GM21529 (cell line): ENCODE measurements at regions not wholly inside any gene's neighbourhood (a gene's known extent, or its start where the extent isn't known, plus 50 kb on each side); places are given as distances from the start of the nearest gene placed in this dataset.
"Not testable (repeated sequence)": the region's sequence is repeated elsewhere in the genome, so short reads cannot be mapped to it uniquely, and the experiment has no call there.

ENCODE experiments used
- ATAC-seq: cut with Tn5 transposase; IDR thresholded peaks from one replicate; pipeline ENCODE4 v1.9.1; 2021; ENCODE audit not compliant: unreplicated experiment

DNA sequence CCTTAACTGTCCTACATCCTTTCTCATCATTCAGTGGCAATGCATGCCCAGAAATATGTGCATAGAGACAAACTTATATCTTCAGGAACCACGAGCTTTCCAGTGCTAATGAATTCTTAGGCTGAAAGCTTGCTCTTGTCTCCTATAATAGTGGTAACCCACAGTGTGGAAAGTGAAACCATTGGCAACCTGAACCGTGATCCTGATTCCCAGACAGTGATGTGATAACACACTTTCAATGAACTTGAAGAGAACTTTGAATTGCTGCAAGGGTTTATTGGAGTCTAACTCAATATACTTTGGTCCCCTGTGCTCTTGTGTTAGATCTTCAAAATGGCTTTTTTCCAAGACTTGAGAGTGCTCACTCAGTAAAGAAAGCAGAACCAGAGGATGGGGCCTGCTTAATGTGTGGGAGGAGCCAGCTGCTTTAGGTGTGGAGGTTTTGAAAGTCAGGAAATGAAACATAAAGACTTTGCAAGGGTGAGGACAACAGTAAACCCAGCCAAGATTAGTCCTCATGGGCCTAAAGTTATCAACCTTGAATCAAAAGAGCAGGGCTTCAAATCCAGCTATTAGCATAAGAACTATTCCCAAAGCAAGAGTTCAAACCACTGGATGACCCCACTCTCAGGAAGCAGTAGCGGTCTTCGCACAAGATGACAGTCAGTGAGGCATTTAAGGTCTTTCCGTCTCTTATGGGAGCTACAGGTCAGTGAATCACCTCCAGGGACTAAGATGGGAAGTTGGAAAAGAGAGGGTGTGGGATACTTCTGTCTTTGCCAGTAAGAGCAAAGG, 332.4 kb upstream of the NRP1 start:
- ATAC-seq: no peak

- ATAC-seq: no peak
These were observed 331.0 kb upstream of the NRP1 start for GRCh38 chr10:33665501-33665900.

- ATAC-seq: no peak
These were observed 329.6 kb upstream of the NRP1 start for GRCh38 chr10:33664070-33664469.

GRCh38 chr10:33661580-33662336, 327.3 kb upstream of the NRP1 start:
- no peak for ATAC-seq

DNA sequence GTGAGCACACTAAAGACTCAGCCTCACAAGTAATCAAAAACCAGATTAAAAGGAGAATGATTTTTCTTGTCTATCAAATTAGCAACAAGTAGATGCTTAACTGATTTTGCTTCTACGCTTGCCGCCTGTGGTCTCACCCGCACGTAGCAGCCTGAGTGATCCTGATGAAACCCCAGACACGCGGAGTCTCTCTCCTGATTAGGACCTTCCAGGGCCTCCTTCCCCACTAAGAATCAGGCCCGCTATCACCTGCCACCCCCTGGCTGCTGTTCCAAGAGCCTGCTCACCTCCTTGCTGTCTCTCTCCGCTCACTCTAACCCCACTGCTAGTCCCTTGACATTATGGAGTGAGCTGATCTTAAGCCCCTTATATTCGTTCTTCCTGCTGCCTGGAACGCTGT, 325.9 kb upstream of the NRP1 start:
- ATAC-seq: no peak

DNA sequence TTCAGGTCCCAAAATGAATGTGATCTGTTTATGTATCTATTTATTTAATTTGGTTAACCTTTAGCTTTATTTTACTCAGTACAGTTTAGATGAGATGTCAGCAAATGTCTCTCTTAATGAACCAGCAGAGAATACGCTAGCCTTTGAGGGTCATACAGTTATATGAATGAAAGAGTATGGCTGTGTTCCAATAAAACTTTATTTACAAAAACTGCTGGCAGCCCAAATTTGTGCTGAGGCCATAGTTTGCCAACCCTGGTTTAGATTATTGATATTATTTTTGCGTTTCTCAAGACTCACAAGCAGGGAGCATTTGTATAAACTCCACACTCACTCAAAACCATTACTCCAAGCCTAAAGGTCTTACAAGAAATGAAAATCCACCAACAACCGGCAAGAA, 323.4 kb upstream of the NRP1 start:
- no peak for ATAC-seq

- ATAC-seq: no peak
These were observed 322.9 kb upstream of the NRP1 start for GRCh38 chr10:33657154-33657908.

DNA sequence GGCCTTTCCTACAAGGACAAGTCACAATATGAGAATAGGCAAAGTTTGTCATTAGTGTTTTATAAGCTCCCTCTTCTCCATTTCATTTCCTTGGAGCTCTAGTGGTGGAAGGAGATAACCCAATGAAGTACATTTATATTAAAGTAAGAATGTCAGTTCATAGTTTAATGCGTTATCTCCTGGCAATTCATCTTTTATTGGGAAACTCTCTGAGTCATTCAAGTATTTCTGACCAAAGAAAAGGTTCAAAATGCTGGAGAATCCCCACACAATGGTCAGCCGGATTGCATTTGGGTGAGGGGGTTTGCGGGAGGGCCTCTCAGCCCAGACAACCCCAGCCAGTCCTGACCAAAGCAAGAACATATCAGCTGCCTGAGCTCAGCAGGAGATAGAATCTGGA, 321.5 kb upstream of the NRP1 start:
- no peak for ATAC-seq

DNA sequence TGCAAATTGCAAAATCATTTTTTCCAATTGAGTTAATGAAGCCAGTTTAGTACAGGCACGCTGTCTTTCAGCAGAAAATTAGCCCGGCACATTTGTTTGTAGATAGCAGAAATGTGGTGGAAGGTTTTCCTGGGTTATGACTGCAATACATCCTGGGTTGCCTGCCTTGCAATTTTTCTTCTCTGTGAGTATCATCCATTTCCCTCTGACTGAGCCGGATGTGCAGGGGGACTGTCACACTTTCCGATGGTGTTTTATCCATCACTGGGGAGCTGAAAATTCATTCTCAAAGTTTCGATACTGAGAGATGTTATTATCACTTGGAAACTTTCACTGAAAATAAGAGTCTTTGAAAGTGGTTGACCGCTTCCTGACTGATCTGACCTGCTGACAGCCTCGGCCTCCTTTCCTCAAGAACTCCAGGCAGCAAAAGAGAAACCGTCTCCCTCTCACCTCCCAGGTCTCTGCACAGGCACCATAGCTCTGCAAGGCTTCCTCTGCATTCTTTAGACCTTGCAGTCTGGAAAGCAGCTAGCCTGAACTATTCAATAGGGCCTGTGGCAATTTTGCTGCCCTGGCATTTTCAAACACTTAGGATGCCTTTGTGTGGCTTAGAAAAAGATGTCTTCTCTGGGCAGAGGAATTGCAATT, 320.8 kb upstream of the NRP1 start:
- no peak for ATAC-seq

GRCh38 chr10:33653584-33654367, 319.3 kb upstream of the NRP1 start:
- no peak for ATAC-seq

DNA sequence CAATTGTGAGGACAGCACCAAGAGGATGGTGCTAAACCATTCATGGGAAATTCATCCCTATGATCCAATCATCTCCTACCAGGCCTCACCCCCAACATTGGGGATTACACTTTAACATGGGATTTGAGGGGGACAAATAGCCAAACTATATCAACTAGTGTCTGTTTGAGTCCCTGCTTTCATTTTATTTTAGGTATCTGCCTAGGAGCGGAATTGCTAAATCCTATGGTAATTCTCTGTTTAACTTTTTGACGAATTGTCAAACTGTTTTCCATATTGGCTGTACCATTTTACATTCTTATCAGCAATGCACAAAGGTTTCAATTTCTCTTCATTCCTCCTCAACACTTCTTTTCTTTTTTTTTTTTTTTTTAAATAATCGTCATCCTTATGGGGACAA, 318.4 kb upstream of the NRP1 start:
- ATAC-seq: no peak

DNA sequence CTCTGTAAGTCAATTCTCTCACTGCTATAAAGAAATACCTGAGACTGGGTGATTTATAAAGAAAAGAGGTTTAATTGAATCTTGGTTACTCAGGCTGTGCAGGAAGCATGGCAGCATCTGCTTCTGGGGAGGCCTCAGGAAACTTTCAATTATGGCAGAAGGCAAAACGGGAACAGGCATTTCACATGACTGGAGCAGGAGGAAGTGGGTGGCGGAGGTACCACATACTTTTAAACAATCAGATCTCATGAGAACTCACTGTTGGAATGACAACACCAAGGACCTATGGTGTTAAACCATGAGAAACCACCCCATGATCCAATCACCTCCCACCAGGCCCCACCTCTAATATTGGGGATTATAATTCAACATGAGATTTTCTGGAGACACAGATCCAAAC, 315.7 kb upstream of the NRP1 start:
- not testable (repeated sequence) for ATAC-seq

DNA sequence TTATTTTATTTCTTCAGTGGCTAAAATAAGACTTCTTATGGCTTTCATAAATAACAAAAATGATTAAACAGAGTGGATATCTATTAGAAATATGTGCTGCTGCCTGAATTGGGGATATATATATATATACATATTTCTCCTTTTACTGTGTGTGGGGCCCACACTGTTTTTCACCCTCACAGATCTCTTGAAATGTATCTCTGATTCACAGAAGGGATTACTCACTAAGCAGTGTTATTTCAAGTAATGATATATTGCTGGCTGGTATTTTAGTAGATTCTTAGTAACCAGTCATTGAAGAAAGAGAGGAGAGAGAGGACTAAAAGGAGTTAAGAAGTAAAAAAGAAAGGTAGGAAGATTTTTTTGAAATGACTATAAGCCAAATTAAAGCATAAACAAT, 308.6 kb upstream of the NRP1 start:
- no peak for ATAC-seq

GRCh38 chr10:33638891-33639290, 304.4 kb upstream of the NRP1 start:
- no peak for ATAC-seq

- no peak for ATAC-seq
These were observed 303.9 kb upstream of the NRP1 start for GRCh38 chr10:33638374-33638773.

DNA sequence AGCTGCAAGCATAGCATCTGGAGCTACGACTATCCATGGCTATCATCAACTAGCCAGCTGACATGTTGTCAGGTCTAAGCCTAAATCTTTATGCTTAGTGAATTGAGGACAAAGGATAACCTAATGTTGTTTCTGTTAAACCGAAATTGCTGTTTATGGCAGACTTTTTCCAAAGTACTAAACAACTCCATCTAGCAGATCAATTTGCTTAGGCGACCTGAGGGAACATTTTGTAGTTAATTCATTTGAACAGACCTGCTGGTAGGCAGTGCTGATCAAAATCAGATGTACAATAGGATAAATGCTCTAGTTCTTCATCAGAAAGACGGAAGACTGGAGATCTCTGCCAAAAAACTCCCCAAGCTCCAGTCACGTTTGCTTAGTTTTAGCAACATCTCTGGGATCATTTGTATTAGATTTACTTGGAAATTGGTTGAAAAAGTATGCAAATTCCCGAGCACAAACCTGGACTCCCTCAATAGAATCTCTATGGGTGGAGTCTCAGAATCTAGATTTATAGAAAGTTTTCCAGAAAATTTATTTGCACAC, 301.6 kb upstream of the NRP1 start:
- no peak for ATAC-seq

DNA sequence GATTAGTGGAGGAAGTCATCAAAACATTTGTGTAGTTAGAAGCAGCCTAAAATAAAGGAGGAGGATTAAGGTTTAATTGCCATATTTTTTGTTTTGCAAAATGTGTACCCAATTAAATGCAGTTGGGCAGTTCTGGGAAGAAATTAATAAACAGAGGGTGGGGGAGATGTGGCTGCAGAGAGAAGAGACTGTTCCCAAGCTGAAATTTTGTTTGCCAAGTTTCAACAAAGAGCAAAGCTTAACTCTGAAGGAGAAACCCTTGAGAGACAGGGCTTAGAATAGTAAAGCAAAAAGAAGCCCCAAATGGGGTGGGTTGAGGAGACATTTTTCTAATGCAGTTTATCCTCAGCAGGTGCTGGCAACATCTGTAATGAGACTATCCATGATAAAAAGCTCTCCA, 298.0 kb upstream of the NRP1 start:
- ATAC-seq: no peak

DNA sequence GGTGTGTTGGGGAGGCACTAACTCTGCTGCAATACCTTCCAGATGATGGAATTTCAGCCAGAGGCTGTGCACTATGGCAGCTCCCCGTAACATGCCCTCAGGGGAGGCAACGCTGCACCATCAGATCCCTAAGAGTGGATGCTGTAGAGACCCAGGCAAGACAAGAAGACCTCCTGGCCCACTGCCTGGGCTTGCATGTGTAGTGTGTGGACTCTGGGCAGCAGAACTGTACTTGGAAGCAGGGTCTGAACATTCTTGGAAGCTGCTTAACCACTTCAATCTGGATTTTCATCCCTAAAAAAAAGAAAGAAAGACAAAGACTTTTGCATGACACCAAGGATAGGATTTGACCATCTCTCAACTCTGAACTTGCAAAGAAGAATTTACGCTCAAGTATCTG, 297.5 kb upstream of the NRP1 start:
- ATAC-seq: no peak

- ATAC-seq: no peak
These were observed 296.3 kb upstream of the NRP1 start for GRCh38 chr10:33630761-33631160.

DNA sequence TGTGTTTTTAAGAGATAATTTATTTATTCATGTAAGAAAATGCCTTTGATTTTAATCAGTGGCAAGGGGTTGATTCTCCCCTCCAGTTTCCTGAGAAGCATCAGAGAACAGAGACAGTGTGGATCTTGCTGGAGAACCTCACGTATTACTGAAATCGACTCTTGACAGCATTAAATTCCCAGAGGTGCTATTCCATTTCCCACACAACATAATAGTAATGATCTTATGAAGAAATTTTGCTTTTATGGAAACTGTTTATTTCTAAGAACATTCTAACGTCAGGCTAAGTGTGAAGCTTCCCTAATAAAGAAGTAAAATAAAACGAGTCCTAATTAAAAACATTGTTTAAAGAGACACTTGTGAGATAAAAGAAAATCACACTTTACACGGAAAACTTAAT, 293.1 kb upstream of the NRP1 start:
- ATAC-seq: no peak
